Activated CD8-positive, alpha-beta T cell treated with anti-CD3 and anti-CD28 coated beads, Interleukin-2, amount 10 ng/mL, durations not matched to agents 7 days and 5 days (primary cell): ENCODE measurements at regions not wholly inside any gene's neighbourhood (a gene's known extent, or its start where the extent isn't known, plus 50 kb on each side); places are given as distances from the start of the nearest gene placed in this dataset.

Experiments
- ATAC-seq: fragments of 150-1000 bp; cut with Tn5 transposase; one replicate; pipeline ENCODE4 v1.10.0; 2021; ENCODE audit warnings: moderate library complexity
- CTCF ChIA-PET: fragments of 350-600 bp; sonication (Branson Sonifier 250); formaldehyde crosslinking; loops from one replicate; lab custom pipeline; 2021; ENCODE audit warnings: antibody characterized with exemption; lab: Charles Lee
- POLR2A ChIA-PET: fragments of 350-600 bp; sonication (Branson Sonifier 250); formaldehyde crosslinking; loops from one replicate; lab custom pipeline; 2021; ENCODE audit warnings: antibody characterized with exemption; lab: Charles Lee
- DNase-seq: peaks from one replicate; pipeline ENCODE4 v3.0.0-alpha.2; 2020
- H3K27ac Mint-ChIP-seq: one replicate; pipeline ENCODE4 v1.8.0; 2021; ENCODE audit warnings: mild to moderate bottlenecking, mixed read lengths
- H3K27me3 Mint-ChIP-seq: one replicate; pipeline ENCODE4 v1.8.0; 2021; ENCODE audit warnings: low read depth, mixed read lengths
- H3K36me3 Mint-ChIP-seq: one replicate; pipeline ENCODE4 v1.8.0; 2021; ENCODE audit warnings: low read depth, mixed read lengths
- H3K4me1 Mint-ChIP-seq: one replicate; pipeline ENCODE4 v1.8.0; 2021; ENCODE audit warnings: low read depth, mixed read lengths
- H3K4me3 Mint-ChIP-seq: one replicate; pipeline ENCODE4 v1.8.0; 2021; ENCODE audit warnings: mild to moderate bottlenecking, mixed read lengths
- H3K9me3 Mint-ChIP-seq: one replicate; pipeline ENCODE4 v1.8.0; 2022; ENCODE audit warnings: mixed read lengths; ENCODE audit not compliant: insufficient read depth

- H3K4me1 Mint-ChIP-seq, result peaks cover 18% of the 10 kb centered on the region
- ChIA-PET POLR2A (interaction anchor here (0.7 kb wide), 1 partner anchor 408 kb away, joined by 3 read pairs; no protein-coding TSS in a partner anchor), CTCF (interaction anchor here (1.4 to 6.4 kb wide), 5 partner anchors 57 to 211 kb away, joined by 4 to 77 read pairs (median 8); no protein-coding TSS in a partner anchor)
- no peak overlapping the region for H3K27ac Mint-ChIP-seq
- no peak overlapping the region for H3K4me3 Mint-ChIP-seq
- DNase-seq (no peak), ATAC-seq (no peak)
- H3K36me3 Mint-ChIP-seq, result no peaks in the 10 kb centered on the region
- no peaks in the 10 kb centered on the region for H3K27me3 Mint-ChIP-seq
- no peaks in the 10 kb centered on the region for H3K9me3 Mint-ChIP-seq
Observed at GRCh38 chr14:100442036-100442435, 118.9 kb downstream of the SLC25A47 start.

GRCh38 chr14:100442498-100443490, 119.7 kb downstream of the SLC25A47 start:
- ATAC-seq, result no peak
- peaks cover 23% of the 10 kb centered on the region for H3K4me1 Mint-ChIP-seq
- no peaks in the 10 kb centered on the region for H3K9me3 Mint-ChIP-seq
- no peak overlapping the region for H3K4me3 Mint-ChIP-seq
- no peaks in the 10 kb centered on the region for H3K36me3 Mint-ChIP-seq
- H3K27ac Mint-ChIP-seq, result no peak overlapping the region
- POLR2A ChIA-PET, result interaction anchor here (1.1 kb wide), 1 partner anchor 7 kb away, joined by 3 read pairs; no protein-coding TSS in a partner anchor
- no peak for DNase-seq
- CTCF ChIA-PET, result interaction anchor here (1.4 to 6.4 kb wide), 4 partner anchors 58 to 211 kb away, joined by 5 to 77 read pairs (median 13); no protein-coding TSS in a partner anchor
- H3K27me3 Mint-ChIP-seq, result no peaks in the 10 kb centered on the region

DNA sequence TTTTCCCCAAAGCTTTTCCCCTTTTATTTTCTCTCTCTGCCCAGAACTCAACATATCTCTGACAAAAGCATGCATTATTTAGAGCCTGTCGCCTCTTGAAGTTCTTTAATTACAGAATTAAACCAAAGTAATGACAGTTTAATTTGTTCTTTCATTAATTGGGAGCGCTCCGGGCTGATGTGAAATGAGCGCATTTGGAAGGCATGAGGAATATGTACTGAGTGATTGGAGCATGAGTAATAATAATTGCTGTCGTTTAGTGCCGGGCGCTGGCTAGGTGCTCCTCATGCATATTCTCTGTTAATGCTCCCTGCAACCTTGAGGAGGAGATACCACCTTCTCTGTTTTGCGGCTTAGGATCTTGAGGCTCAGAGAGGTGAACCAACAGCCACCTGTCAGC, 120.5 kb downstream of the SLC25A47 start:
- ChIA-PET CTCF (interaction anchor here (1.4 to 6.4 kb wide), 3 partner anchors 59 to 210 kb away, joined by 5 to 77 read pairs (median 18); no protein-coding TSS in a partner anchor), POLR2A (interaction anchor here (1.1 kb wide), 1 partner anchor 8 kb away, joined by 3 read pairs; no protein-coding TSS in a partner anchor)
- no peak overlapping the region for H3K4me3 Mint-ChIP-seq
- peaks cover 23% of the 10 kb centered on the region for H3K4me1 Mint-ChIP-seq
- H3K36me3 Mint-ChIP-seq, result no peaks in the 10 kb centered on the region
- H3K9me3 Mint-ChIP-seq, result no peaks in the 10 kb centered on the region
- ATAC-seq, result no peak
- DNase-seq, result no peak
- no peak overlapping the region for H3K27ac Mint-ChIP-seq
- H3K27me3 Mint-ChIP-seq, result no peaks in the 10 kb centered on the region

DNA sequence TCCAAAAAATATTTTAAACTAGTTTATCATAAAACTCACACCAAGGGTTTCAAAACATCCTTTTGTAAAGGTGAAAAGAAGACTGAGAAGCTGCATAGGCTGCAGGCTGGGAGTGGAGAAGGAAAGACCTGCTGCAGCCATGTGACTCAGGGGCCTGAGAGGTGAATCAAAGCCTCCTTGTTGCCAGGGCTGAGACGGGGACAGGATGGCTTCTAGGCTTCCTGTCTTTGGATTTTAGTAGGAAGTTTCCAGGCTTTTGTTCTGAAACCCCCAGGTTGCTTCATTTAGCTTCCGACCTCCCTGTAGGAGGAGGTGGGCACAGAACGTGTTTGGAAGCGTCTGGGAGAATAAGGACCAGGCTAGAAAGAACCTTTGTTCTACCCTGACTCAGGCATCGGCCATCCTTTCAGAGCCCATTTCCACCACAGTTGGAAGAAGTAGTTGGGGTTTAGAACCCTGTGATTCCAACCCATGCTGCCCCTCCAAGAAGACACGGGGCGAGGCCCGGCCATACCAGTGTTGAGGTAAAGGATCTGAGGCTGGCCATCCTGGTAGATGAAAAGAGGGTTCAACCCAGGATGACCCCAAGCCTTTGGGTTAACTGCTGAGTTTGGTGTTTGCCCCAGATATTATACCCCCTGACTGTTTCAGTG, 122.4 kb downstream of the SLC25A47 start:
- no peak overlapping the region for H3K27ac Mint-ChIP-seq
- POLR2A ChIA-PET, result no interaction called here

GRCh38 chr14:100446572-100446971, 123.4 kb downstream of the SLC25A47 start:
- Mint-ChIP-seq H3K36me3 (no peaks in the 10 kb centered on the region), H3K4me1 (peaks cover 15% of the 10 kb centered on the region), H3K9me3 (no peaks in the 10 kb centered on the region), H3K27me3 (no peaks in the 10 kb centered on the region), H3K4me3 (no peak overlapping the region), H3K27ac (no peak overlapping the region)
- ATAC-seq, result no peak
- CTCF ChIA-PET, result interaction anchor here (1.0 to 3.0 kb wide), 4 partner anchors 11 to 206 kb away, joined by 3 to 10 read pairs (median 4); no protein-coding TSS in a partner anchor
- POLR2A ChIA-PET, result interaction anchor here (0.6 kb wide), 1 partner anchor 30 kb away, joined by 4 read pairs; no protein-coding TSS in a partner anchor
- DNase-seq, result no peak

More for the DNA sequence above, 122.4 kb downstream of the SLC25A47 start:
- Mint-ChIP-seq H3K36me3 (no peaks in the 10 kb centered on the region), H3K9me3 (no peaks in the 10 kb centered on the region), H3K4me1 (peaks cover 23% of the 10 kb centered on the region), H3K27me3 (no peaks in the 10 kb centered on the region), H3K4me3 (no peak overlapping the region)
- CTCF ChIA-PET, result interaction anchor here (1.2 to 3.0 kb wide), 2 partner anchors 61 to 200 kb away, joined by 3 to 10 read pairs; no protein-coding TSS in a partner anchor
- ATAC-seq (no peak), DNase-seq (no peak)

GRCh38 chr14:100448376-100448775, 125.2 kb downstream of the SLC25A47 start:
- no peaks in the 10 kb centered on the region for H3K9me3 Mint-ChIP-seq
- H3K4me1 Mint-ChIP-seq, result peaks cover 6% of the 10 kb centered on the region
- no peak overlapping the region for H3K27ac Mint-ChIP-seq
- H3K36me3 Mint-ChIP-seq, result no peaks in the 10 kb centered on the region
- H3K27me3 Mint-ChIP-seq, result no peaks in the 10 kb centered on the region
- DNase-seq (no peak), ATAC-seq (no peak)
- no peak overlapping the region for H3K4me3 Mint-ChIP-seq
- POLR2A ChIA-PET, result interaction anchor here (0.6 kb wide), 1 partner anchor 1431 kb away, joined by 6 read pairs; no protein-coding TSS in a partner anchor
- CTCF ChIA-PET, result no interaction called here

GRCh38 chr14:100449225-100449987, 126.3 kb downstream of the SLC25A47 start:
- Mint-ChIP-seq H3K4me1 (peaks cover 6% of the 10 kb centered on the region), H3K4me3 (no peak overlapping the region), H3K27me3 (no peaks in the 10 kb centered on the region), H3K36me3 (no peaks in the 10 kb centered on the region), H3K9me3 (no peaks in the 10 kb centered on the region), H3K27ac (no peak overlapping the region)
- no peak for ATAC-seq
- ChIA-PET CTCF (interaction anchor here (1.3 to 1.4 kb wide), 2 partner anchors 12 to 64 kb away, joined by 3 to 4 read pairs; no protein-coding TSS in a partner anchor), POLR2A (no interaction called here)
- no peak for DNase-seq

DNA sequence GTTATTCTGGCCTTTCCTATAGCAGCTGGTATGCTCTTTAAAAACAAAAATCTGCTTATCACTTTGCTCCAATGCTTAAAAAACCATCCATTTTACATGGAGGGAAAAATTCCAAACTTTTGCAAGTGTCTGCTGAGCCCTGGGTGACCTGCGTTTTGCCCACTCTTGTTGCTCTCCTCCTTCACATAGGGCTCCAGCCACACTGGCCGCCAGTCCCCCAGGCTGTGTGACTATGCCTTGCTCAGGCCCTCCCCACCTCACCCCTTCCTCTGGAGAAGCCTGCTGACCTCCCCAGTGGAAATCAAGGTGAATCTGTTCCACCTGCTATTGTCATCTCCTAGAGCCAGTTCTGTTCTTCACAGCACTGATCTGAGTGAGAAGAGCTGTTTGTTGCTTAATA, 126.9 kb downstream of the SLC25A47 start:
- Mint-ChIP-seq H3K9me3 (no peaks in the 10 kb centered on the region), H3K36me3 (no peaks in the 10 kb centered on the region), H3K4me1 (peaks cover 6% of the 10 kb centered on the region), H3K4me3 (no peak overlapping the region), H3K27ac (no peak overlapping the region), H3K27me3 (no peaks in the 10 kb centered on the region)
- DNase-seq, result no peak
- CTCF ChIA-PET, result interaction anchor here (1.3 to 1.4 kb wide), 2 partner anchors 13 to 65 kb away, joined by 3 to 4 read pairs; no protein-coding TSS in a partner anchor
- ATAC-seq, result no peak
- POLR2A ChIA-PET, result no interaction called here

GRCh38 chr14:100450736-100451135, 127.6 kb downstream of the SLC25A47 start:
- ChIA-PET CTCF (interaction anchor here (1.3 to 1.4 kb wide), 2 partner anchors 14 to 66 kb away, joined by 3 to 4 read pairs; no protein-coding TSS in a partner anchor), POLR2A (no interaction called here)
- no peaks in the 10 kb centered on the region for H3K9me3 Mint-ChIP-seq
- no peak overlapping the region for H3K4me3 Mint-ChIP-seq
- no peaks in the 10 kb centered on the region for H3K27me3 Mint-ChIP-seq
- no peak overlapping the region for H3K27ac Mint-ChIP-seq
- no peaks in the 10 kb centered on the region for H3K36me3 Mint-ChIP-seq
- ATAC-seq (no peak), DNase-seq (no peak)
- H3K4me1 Mint-ChIP-seq, result peaks cover 6% of the 10 kb centered on the region

- ChIA-PET POLR2A (no interaction called here), CTCF (no interaction called here)
- Mint-ChIP-seq H3K4me3 (no peak overlapping the region), H3K9me3 (no peaks in the 10 kb centered on the region), H3K27me3 (no peaks in the 10 kb centered on the region), H3K27ac (no peak overlapping the region), H3K36me3 (no peaks in the 10 kb centered on the region), H3K4me1 (peaks cover 6% of the 10 kb centered on the region)
- no peak for DNase-seq
- ATAC-seq, result no peak
Observed at GRCh38 chr14:100451264-100451663, 128.1 kb downstream of the SLC25A47 start.

GRCh38 chr14:100453930-100454329, 130.8 kb downstream of the SLC25A47 start:
- DNase-seq, result no peak
- H3K27ac Mint-ChIP-seq, result no peak overlapping the region
- no peaks in the 10 kb centered on the region for H3K4me1 Mint-ChIP-seq
- ChIA-PET POLR2A (no interaction called here), CTCF (no interaction called here)
- no peaks in the 10 kb centered on the region for H3K9me3 Mint-ChIP-seq
- ATAC-seq, result no peak
- H3K4me3 Mint-ChIP-seq, result no peak overlapping the region
- no peaks in the 10 kb centered on the region for H3K36me3 Mint-ChIP-seq
- H3K27me3 Mint-ChIP-seq, result no peaks in the 10 kb centered on the region
